Adrenal gland (tissue), 5 donors: ENCODE measurements at regions not wholly inside any gene's neighbourhood (a gene's known extent, or its start where the extent isn't known, plus 50 kb on each side); places are given as distances from the start of the nearest gene placed in this dataset.

Source experiments
- CTCF ChIP-seq, 6 experiments: fragments of 450-650 bp in 4 of 6; fragments of 200-600 bp in 2 of 6; sonication (generic) in 1 of 6; IDR thresholded peaks; 1 replicate in 5 of 6; 2 replicates in 1 of 6; pipeline versions ENCODE4 v1.5.1 to v1.8.0; 2016 to 2021; ENCODE audit warnings: antibody characterized with exemption in 6 of 6, mild to moderate bottlenecking in 2 of 6, moderate library complexity in 1 of 6
- POLR2A ChIP-seq, 2 donors: fragments of 450-650 bp; IDR thresholded peaks; one replicate each; pipeline ENCODE4 v1.6.1; 2017; ENCODE audit warnings: antibody characterized with exemption in 2 of 2, mild to moderate bottlenecking in 2 of 2, moderate library complexity in 1 of 2
- donor health status: DM: no; HTN: no; CAD: no.

GRCh38 chr2:9681427-9681817 lies 50.6 kb upstream of the YWHAQ start:
- TF ChIP-seq CTCF (IDR thresholded peaks at IDR 0.05), result no peak
- TF ChIP-seq POLR2A (IDR thresholded peaks at IDR 0.05), result no peak
